ENCODE measurements at regions not wholly inside any gene's neighbourhood (a gene's known extent, or its start where the extent isn't known, plus 50 kb on each side); places are given as distances from the start of the nearest gene placed in this dataset.

DNA sequence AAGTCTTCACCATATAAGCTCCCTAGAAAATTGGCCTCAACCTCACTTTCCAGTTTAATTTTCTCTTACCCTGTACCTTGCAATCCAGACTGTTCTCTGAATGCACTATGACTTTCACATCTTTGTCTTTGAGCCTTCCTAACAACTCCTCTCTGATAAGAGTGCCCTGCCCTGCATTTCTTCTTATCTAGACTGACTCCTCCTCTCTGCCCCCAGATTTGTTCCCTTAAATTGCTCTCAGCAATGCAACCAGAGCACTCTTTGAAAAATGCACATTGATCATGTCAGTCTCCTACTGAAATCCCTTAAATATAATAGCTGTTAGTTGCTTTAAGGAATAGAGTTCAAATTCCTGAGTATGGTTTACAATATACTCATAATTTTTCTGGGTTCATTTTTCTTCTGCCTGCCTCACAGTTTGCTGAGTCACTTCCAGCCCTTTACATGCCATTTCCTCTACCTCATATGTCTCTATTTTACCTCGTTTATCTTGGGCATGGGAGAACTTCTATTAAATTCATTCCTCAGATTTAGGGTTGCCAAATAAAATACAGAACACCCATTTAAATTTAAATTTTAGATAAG, 582.7 kb upstream of the AADAT start:
- H3K36me3 ChIP-seq (ENCODE audit: control insufficient read depth, insufficient read depth, low read length) = no peaks in the 10 kb centered on the region
- no peak for DNase-seq (ENCODE audit: low read depth, low spot score)
- H3K4me1 ChIP-seq (ENCODE audit: control insufficient read depth, insufficient read depth, low read length) = no peaks in the 10 kb centered on the region
- no peak overlapping the region for H3K4me3 ChIP-seq (ENCODE audit: low read length)
- H3K27me3 ChIP-seq (ENCODE audit: control insufficient read depth, insufficient read depth, low read length) = no peaks in the 10 kb centered on the region
- H3K9me3 ChIP-seq (ENCODE audit: control insufficient read depth, insufficient read depth, low read length) = no peaks in the 10 kb centered on the region
- no CpG with 5 or more reads among the region's 1 CpG for WGBS (ENCODE audit: insufficient coverage, insufficient read length)
- no peak overlapping the region for H3K27ac ChIP-seq (ENCODE audit: low read length)

DNA sequence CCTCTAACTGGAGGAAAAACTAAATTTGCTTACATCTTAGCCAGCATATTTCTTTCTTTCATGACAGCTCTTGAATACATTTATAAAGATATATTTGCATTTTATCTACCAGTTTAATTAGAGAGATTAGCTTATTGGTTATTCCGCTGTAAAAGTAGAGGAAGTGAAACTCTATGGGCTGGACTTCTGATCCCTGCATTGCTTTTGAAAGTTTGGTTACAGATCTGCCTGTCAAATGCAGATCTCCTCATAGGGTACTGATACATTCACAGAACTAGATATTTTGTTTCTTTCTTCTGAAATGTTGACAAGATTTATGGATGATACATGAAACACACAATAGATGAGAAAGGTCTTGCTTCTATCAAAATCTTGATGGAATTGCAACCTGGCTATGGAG, 581.4 kb upstream of the AADAT start:
- Histone ChIP-seq H3K4me3 (ENCODE audit: low read length) (no peak overlapping the region), H3K27me3 (ENCODE audit: control insufficient read depth, insufficient read depth, low read length) (no peaks in the 10 kb centered on the region), H3K4me1 (ENCODE audit: control insufficient read depth, insufficient read depth, low read length) (no peaks in the 10 kb centered on the region), H3K9me3 (ENCODE audit: control insufficient read depth, insufficient read depth, low read length) (no peaks in the 10 kb centered on the region), H3K36me3 (ENCODE audit: control insufficient read depth, insufficient read depth, low read length) (no peaks in the 10 kb centered on the region), H3K27ac (ENCODE audit: low read length) (no peak overlapping the region)
- DNase-seq (ENCODE audit: low read depth, low spot score) = no peak
- no CpG with 5 or more reads among the region's 1 CpG for WGBS (ENCODE audit: insufficient coverage, insufficient read length)

DNA sequence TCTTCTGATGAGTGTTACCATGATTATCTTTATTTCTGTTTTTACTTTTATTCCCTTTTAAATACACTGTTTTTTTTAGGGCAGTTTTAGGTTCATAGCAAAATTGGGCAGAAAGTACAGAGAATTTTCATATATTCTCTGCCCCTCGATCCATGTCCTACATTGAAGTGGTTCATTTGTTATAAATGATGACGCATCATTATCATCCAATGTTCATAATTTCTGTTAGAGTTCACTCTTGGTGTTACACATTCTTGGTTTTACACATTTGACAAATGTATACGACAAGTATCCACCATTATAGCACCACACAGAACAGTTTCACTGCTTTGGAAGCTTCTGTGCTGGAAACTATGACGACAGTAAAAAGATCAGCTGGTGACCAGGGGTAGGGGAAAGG, 578.1 kb upstream of the AADAT start:
- no peaks in the 10 kb centered on the region for H3K4me1 ChIP-seq (ENCODE audit: control insufficient read depth, insufficient read depth, low read length)
- WGBS (ENCODE audit: insufficient coverage, insufficient read length) = no CpG with 5 or more reads among the region's 4 CpGs
- no peaks in the 10 kb centered on the region for H3K9me3 ChIP-seq (ENCODE audit: control insufficient read depth, insufficient read depth, low read length)
- no peaks in the 10 kb centered on the region for H3K27me3 ChIP-seq (ENCODE audit: control insufficient read depth, insufficient read depth, low read length)
- H3K4me3 ChIP-seq (ENCODE audit: low read length) = no peak overlapping the region
- no peak overlapping the region for H3K27ac ChIP-seq (ENCODE audit: low read length)
- DNase-seq (ENCODE audit: low read depth, low spot score) = no peak
- H3K36me3 ChIP-seq (ENCODE audit: control insufficient read depth, insufficient read depth, low read length) = no peaks in the 10 kb centered on the region

- no peaks in the 10 kb centered on the region for H3K36me3 ChIP-seq (ENCODE audit: control insufficient read depth, insufficient read depth, low read length)
- DNase-seq (ENCODE audit: low read depth, low spot score) = no peak
- no CpG with 5 or more reads among the region's 2 CpGs for WGBS (ENCODE audit: insufficient coverage, insufficient read length)
- H3K9me3 ChIP-seq (ENCODE audit: control insufficient read depth, insufficient read depth, low read length) = no peaks in the 10 kb centered on the region
- H3K27ac ChIP-seq (ENCODE audit: low read length) = no peak overlapping the region
- H3K4me3 ChIP-seq (ENCODE audit: low read length) = no peak overlapping the region
- no peaks in the 10 kb centered on the region for H3K4me1 ChIP-seq (ENCODE audit: control insufficient read depth, insufficient read depth, low read length)
- H3K27me3 ChIP-seq (ENCODE audit: control insufficient read depth, insufficient read depth, low read length) = no peaks in the 10 kb centered on the region
Observed at GRCh38 chr4:170666909-170667308, 577.2 kb upstream of the AADAT start.

DNA sequence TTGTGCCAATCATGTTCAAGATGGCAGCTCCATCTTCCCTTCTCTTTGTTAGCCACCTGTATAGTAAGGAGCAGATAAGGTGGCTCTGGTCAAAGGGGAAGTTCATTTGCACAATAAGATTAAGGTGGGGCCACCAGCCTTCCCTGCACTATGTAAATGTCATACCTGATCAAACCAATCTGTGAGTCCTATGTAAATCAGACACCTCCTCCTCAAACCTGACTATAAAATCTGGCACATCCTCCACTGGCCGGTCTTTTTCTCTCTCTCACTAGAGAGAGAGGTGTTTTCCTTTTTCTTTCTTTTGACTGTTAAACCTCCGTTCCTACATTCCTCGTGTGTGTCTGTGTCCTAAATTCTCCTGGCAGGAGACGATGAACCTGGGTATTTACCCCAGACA, 572.5 kb upstream of the AADAT start:
- no peaks in the 10 kb centered on the region for H3K9me3 ChIP-seq (ENCODE audit: control insufficient read depth, insufficient read depth, low read length)
- no peaks in the 10 kb centered on the region for H3K36me3 ChIP-seq (ENCODE audit: control insufficient read depth, insufficient read depth, low read length)
- H3K4me1 ChIP-seq (ENCODE audit: control insufficient read depth, insufficient read depth, low read length) = no peaks in the 10 kb centered on the region
- H3K27me3 ChIP-seq (ENCODE audit: control insufficient read depth, insufficient read depth, low read length) = no peaks in the 10 kb centered on the region
- no peak overlapping the region for H3K4me3 ChIP-seq (ENCODE audit: low read length)
- DNase-seq (ENCODE audit: low read depth, low spot score) = no peak
- no CpG with 5 or more reads among the region's 4 CpGs for WGBS (ENCODE audit: insufficient coverage, insufficient read length)
- H3K27ac ChIP-seq (ENCODE audit: low read length) = no peak overlapping the region

DNA sequence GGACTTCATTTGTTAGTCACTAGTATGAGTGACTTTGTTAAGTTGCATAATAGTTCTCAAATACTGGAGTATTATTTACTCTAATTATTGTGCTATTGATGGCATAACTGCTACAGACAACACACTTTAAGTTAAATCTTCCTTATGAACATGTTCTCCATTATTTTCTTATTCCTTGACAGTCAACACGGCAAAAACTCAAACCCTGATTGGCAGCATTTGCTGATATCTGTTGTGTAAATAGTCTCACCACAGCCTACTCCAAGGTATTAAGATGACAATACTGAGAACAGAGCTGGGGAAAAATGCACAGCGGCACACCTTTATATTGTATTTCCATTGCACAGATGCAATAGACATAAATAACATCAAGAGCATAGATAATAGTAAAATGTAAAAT, 568.0 kb upstream of the AADAT start:
- DNase-seq (ENCODE audit: low read depth, low spot score) = no peak
- Histone ChIP-seq H3K27me3 (ENCODE audit: control insufficient read depth, insufficient read depth, low read length) (no peaks in the 10 kb centered on the region), H3K4me3 (ENCODE audit: low read length) (no peak overlapping the region), H3K36me3 (ENCODE audit: control insufficient read depth, insufficient read depth, low read length) (no peaks in the 10 kb centered on the region), H3K9me3 (ENCODE audit: control insufficient read depth, insufficient read depth, low read length) (no peaks in the 10 kb centered on the region), H3K27ac (ENCODE audit: low read length) (no peak overlapping the region), H3K4me1 (ENCODE audit: control insufficient read depth, insufficient read depth, low read length) (no peaks in the 10 kb centered on the region)
- WGBS (ENCODE audit: insufficient coverage, insufficient read length) = no CpG with 5 or more reads among the region's 2 CpGs

- DNase-seq (ENCODE audit: low read depth, low spot score) = no peak
- H3K27me3 ChIP-seq (ENCODE audit: control insufficient read depth, insufficient read depth, low read length) = no peaks in the 10 kb centered on the region
- H3K9me3 ChIP-seq (ENCODE audit: control insufficient read depth, insufficient read depth, low read length) = no peaks in the 10 kb centered on the region
- H3K4me3 ChIP-seq (ENCODE audit: low read length) = no peak overlapping the region
- H3K36me3 ChIP-seq (ENCODE audit: control insufficient read depth, insufficient read depth, low read length) = no peaks in the 10 kb centered on the region
- no peaks in the 10 kb centered on the region for H3K4me1 ChIP-seq (ENCODE audit: control insufficient read depth, insufficient read depth, low read length)
- 100% methylated on average over 1 of the region's 2 CpGs for WGBS (ENCODE audit: insufficient coverage, insufficient read length)
- H3K27ac ChIP-seq (ENCODE audit: low read length) = no peak overlapping the region
Observed at GRCh38 chr4:170656506-170656905, 566.8 kb upstream of the AADAT start.

GRCh38 chr4:170652571-170652970, 562.8 kb upstream of the AADAT start:
- no peak for DNase-seq (ENCODE audit: low read depth, low spot score)
- H3K36me3 ChIP-seq (ENCODE audit: control insufficient read depth, insufficient read depth, low read length) = no peaks in the 10 kb centered on the region
- H3K27me3 ChIP-seq (ENCODE audit: control insufficient read depth, insufficient read depth, low read length) = no peaks in the 10 kb centered on the region
- H3K27ac ChIP-seq (ENCODE audit: low read length) = no peak overlapping the region
- 0 out of 2 replicates have a peak, but pooled peaks cover 2% of the 10 kb centered on the region for H3K9me3 ChIP-seq (ENCODE audit: control insufficient read depth, insufficient read depth, low read length)
- no peak overlapping the region for H3K4me3 ChIP-seq (ENCODE audit: low read length)
- no peaks in the 10 kb centered on the region for H3K4me1 ChIP-seq (ENCODE audit: control insufficient read depth, insufficient read depth, low read length)

- no peaks in the 10 kb centered on the region for H3K4me1 ChIP-seq (ENCODE audit: control insufficient read depth, insufficient read depth, low read length)
- 0 out of 2 replicates have a peak, but pooled peaks cover 2% of the 10 kb centered on the region for H3K9me3 ChIP-seq (ENCODE audit: control insufficient read depth, insufficient read depth, low read length)
- no peak overlapping the region for H3K27ac ChIP-seq (ENCODE audit: low read length)
- H3K27me3 ChIP-seq (ENCODE audit: control insufficient read depth, insufficient read depth, low read length) = no peaks in the 10 kb centered on the region
- no peak overlapping the region for H3K4me3 ChIP-seq (ENCODE audit: low read length)
- H3K36me3 ChIP-seq (ENCODE audit: control insufficient read depth, insufficient read depth, low read length) = no peaks in the 10 kb centered on the region
- DNase-seq (ENCODE audit: low read depth, low spot score) = no peak
- WGBS (ENCODE audit: insufficient coverage, insufficient read length) = no CpG with 5 or more reads among the region's 1 CpG
Observed at GRCh38 chr4:170651786-170652185, 562.0 kb upstream of the AADAT start.

GRCh38 chr4:170627418-170627817, 537.7 kb upstream of the AADAT start:
- Histone ChIP-seq H3K27me3 (ENCODE audit: control insufficient read depth, insufficient read depth, low read length) (no peaks in the 10 kb centered on the region), H3K27ac (ENCODE audit: low read length) (no peak overlapping the region), H3K4me3 (ENCODE audit: low read length) (no peak overlapping the region), H3K9me3 (ENCODE audit: control insufficient read depth, insufficient read depth, low read length) (no peaks in the 10 kb centered on the region), H3K4me1 (ENCODE audit: control insufficient read depth, insufficient read depth, low read length) (no peaks in the 10 kb centered on the region), H3K36me3 (ENCODE audit: control insufficient read depth, insufficient read depth, low read length) (no peaks in the 10 kb centered on the region)
- no peak for DNase-seq (ENCODE audit: low read depth, low spot score)
- no CpG with 5 or more reads among the region's 2 CpGs for WGBS (ENCODE audit: insufficient coverage, insufficient read length)

DNA sequence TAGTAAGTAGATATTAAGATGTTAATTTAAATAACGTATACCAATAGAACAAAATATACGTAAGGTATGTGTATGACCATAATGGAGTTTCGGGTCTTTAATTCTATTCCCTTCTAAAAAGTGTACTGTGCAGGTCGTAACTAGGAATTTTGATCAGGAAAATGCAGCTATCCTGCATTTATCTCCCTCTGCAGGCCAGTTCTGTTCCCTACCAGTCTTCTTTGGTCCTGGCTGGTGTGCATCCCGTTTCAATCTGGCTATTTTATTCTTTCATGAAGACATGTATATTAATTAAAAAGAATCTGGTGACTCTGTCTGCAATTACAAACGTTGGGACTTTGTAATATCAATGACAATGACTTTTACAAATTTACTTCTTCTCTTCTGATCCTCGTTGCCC, 534.1 kb upstream of the AADAT start:
- no peak overlapping the region for H3K4me3 ChIP-seq (ENCODE audit: low read length)
- no peaks in the 10 kb centered on the region for H3K9me3 ChIP-seq (ENCODE audit: control insufficient read depth, insufficient read depth, low read length)
- H3K4me1 ChIP-seq (ENCODE audit: control insufficient read depth, insufficient read depth, low read length) = no peaks in the 10 kb centered on the region
- 100% methylated on average over 2 of the region's 7 CpGs for WGBS (ENCODE audit: insufficient coverage, insufficient read length)
- H3K27ac ChIP-seq (ENCODE audit: low read length) = no peak overlapping the region
- no peaks in the 10 kb centered on the region for H3K27me3 ChIP-seq (ENCODE audit: control insufficient read depth, insufficient read depth, low read length)
- no peaks in the 10 kb centered on the region for H3K36me3 ChIP-seq (ENCODE audit: control insufficient read depth, insufficient read depth, low read length)
- no peak for DNase-seq (ENCODE audit: low read depth, low spot score)

All from iPS DF 6.9 (cell line).